Muscle of arm (tissue), 1 donor: ENCODE measurements at regions not wholly inside any gene's neighbourhood (a gene's known extent, or its start where the extent isn't known, plus 50 kb on each side); places are given as distances from the start of the nearest gene placed in this dataset.
A peak's percentile ranks its signal among the peaks of the same experiment; 100 is the strongest.

Experiments used
- DNase-seq: peaks from one replicate; pipeline ENCODE4 v3.0.0-alpha.2; 2013

DNA sequence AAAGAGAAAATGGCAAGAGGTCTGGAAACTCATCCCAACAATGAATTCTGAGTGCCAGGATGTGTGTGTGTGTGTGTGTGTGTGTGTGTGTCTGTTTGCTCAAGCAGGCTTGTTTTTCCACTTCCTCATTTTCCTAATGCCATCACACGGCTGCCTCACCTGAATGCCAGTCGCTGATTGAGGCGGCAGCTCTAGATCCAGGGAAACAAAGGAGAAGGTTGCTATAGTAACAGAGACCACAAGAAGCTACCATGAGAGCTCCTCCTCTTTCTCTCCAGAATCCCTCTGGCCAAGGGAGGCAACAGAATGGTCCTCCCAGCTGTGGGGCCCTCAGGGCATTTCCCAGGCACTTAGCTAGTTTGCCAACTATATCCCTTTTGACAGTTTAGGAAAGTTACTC lies 241.1 kb upstream of the TSHZ2 start:
- DNase-seq = no peak

DNA sequence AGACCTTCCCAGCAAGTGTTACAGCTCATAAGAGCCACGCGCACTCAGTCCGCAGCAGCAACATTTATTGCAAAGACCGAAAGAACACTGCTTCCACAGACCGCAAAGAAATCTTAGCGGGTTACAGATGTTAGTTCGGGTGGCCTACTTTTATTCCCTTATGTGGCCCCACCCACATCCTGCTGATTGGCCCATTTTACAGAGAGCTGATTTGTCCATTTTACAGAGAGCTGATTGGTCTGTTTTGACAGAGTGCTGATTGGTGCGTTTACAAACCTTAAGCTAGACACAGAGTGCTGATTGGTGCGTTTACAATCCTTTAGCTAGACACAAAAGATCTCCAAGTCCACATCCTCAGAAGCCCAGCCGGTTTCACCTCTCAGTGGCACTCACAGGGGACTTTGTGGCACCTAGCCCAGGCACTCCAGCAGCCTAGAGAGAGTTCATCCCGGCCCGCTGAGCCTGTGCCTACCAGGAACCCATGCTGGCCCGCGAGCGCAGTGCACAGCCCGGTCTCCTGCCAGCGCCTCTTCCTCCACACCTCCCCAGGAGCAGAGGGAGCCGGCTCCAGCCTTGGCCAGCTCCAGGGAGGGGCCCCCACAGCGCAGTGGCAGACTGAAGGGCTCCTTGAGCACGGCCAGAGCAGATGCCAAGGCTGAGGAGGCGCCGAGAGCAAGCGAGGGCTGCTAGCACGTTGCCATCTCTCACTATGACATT lies 244.3 kb upstream of the TSHZ2 start:
- DNase-seq = no peak

DNA sequence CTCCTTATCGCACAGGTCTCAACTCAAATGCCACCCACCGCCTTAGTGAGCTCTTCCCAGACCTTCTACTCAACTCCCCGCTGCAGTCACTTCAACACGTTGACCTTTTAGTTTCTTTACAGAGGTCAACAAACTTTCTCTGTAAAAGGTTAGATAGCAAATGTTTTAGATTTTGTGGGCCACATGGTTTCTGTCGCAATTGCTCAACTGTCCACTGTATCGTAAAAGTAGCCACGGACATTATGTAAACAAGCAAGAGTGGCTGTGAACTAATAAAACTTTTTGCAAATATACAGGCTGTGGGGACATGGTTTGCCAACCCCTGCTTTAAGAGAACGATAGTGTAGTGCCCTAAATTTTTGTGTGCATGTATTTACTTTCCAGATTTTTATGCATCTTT lies 247.6 kb upstream of the TSHZ2 start:
- DNase-seq = no peak

DNA sequence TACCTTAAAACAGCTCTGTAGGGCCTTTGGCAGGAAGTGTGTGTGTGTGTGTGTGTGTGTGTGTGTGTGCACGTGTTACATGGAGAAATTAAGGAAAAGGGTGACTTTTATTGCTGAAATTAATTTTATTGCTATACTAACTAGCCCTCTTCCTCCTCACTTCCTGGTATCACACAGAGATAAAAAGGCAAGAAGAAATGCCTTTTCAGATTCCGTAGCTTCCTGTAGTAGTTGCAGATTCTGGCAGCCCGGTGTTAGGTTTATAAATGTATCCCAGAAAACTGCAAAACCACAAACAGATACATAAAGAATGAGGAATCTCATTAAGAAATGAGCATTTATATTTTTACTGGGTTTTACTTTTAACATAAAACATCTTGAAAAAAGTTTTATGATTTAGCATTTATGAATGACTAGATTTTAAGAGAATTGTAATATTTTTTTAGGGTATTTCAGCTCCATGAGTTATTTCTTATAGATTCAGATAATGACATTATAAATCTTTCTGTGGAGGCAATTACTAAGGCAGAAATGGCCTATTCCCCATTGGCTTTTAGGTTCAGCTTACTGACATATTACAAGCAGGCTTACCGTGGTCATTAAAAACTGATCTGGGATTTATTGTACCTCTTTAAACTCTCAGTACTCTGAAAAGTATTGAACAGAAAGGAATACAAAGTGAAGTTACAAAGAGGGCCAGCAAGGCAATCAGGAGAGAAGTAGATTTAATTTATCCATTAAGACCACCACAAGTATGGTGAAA lies 249.1 kb upstream of the TSHZ2 start:
- peak; percentile 3 for DNase-seq

DNA sequence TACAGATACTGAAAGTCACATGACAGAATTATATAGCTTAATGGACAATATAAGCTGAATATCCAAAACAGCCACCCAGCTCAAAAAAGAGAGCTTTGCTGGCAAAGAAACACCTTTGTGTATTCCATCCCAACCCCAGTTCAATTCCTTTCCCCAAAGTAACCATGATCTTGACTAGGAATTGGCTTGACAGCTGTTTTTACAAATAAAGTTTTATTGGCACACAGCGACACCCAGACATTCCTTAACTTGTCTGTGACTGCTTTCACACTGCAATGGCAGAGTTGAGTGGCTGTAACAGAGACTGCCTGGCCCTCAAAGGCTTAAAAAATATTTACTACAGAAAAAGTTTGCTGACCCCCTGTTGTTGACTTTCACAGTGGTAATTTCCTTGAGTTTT lies 264.0 kb upstream of the TSHZ2 start:
- no peak for DNase-seq

DNA sequence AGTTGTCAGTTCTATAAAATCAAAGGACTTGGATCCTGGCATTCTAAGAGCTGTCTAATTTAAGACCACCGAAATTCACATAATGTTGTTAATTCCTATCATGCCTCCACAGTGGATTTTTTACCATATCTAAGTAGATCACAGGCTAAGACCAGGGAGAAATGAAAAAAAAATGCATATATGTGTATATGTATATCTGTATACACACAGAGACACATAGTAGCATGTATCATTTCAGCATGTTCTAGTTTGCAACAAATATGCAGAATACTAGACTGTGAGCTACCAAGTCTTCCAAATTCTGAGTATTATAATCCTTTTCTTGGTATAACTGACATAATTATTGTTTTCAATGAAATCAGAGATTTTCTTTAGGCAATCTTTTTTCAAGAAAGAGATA lies 267.6 kb upstream of the TSHZ2 start:
- no peak for DNase-seq

DNA sequence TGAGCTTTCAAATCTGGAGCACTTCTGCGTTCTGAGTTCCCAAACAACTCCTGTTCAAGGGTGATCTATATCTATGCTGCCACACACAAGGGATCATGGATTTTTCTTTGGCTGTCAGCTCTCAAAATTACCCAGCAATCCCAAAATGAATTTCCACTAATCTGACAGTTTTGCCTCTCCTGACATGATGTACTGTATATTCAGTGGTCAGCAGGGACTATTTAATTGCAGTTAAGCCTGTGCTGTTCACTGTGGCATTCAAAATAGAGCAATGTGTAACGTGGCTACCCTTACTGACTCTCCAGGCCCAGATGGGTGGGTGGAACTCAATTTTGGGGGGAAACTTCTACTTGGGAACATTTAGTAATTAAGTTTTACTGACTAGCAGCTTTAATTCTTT lies 283.8 kb upstream of the TSHZ2 start:
- no peak for DNase-seq

DNA sequence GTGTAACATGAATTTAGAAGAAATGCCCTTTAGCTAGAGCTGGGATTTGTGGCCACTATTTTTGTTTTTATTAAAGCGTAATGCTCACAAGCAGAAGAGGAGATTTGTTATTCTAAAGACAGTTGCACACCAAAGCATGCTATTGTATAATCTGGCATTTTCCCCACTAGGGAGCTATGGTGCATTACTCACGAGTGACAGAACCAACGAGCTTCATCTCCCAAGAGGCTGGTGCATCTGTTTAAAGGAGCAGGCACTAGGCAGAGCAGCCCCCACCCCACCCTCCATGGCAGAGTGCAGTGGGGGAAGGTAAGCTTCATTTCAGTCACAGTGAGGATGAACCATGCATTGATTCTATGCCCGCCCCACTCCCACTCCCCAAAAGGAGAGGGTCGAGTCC lies 287.3 kb upstream of the TSHZ2 start:
- no peak for DNase-seq

DNA sequence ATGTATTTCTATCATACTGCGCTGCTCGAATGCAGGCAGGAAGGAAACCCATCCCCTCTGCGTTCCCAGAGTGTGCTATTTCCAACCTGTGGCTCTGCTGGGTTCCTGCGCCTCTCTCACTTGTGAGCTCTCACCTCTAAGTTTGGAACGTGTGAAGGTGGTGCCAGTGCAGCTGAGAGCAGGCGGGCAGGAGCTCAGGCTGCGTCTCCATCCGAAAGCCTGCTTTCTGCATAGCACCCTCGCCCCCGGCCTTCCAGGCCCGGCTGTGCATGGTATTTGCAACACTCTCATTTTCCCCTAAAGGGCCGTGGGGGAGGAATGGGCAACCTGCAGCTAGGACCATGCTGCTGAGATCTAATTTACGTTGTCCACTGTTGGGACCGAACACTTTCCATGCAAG lies 288.0 kb upstream of the TSHZ2 start:
- no peak for DNase-seq

DNA sequence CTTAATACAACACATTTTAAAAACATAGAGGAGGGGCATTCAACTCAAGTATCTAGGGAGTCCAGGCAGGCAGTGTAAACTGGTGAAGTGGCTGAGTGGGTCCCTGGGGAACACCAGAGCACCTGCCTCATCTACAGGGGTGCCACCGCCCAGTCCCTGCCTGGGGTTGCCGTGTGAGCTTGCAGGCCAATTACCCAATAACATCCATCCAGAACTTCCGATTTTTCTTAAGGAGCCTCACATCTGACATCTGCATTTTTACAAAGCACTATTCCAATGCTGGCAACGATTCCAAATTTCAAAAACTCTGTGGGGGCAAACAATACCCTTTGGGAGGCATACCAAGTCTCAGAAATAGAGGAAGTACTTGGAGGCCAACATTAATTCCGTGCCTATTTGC lies 288.4 kb upstream of the TSHZ2 start:
- no peak for DNase-seq

DNA sequence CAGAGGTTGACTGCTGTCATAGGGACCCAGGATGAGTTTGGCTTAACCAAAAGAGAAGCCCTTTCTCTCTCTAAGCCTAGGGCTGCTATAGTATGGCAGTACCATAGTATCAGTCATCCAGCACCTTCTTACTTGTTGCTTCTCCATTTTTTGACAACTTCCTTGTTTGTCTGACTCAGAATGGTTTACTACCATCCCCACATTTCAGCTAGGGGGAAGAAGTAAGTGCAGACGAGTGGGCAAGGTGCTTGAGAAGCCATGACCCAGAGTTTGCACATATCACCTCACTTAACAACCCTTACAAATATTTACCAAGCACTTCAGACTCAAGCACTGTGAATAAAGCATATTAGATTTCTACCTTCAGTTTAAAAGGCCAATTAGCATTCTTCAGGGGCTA lies 289.9 kb upstream of the TSHZ2 start:
- no peak for DNase-seq

DNA sequence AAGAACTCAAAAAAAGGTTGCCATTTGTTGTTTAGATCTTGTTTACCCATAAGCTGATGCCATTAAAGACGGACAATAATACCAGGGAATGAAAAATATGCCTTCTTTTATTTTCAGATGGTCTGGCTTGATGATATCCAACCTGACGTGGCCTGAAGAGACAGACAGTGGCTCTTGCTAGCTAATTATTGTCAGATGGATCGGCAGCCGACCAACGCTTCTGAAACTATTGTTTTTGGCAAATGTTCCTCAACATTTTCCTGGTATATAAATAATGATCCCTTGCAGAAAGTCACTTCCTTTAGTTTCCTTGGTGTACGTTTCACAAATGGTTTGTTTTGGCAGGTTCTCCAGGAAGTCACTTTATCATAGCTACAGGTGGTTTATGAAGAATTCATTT lies 290.9 kb upstream of the TSHZ2 start:
- no peak for DNase-seq

DNA sequence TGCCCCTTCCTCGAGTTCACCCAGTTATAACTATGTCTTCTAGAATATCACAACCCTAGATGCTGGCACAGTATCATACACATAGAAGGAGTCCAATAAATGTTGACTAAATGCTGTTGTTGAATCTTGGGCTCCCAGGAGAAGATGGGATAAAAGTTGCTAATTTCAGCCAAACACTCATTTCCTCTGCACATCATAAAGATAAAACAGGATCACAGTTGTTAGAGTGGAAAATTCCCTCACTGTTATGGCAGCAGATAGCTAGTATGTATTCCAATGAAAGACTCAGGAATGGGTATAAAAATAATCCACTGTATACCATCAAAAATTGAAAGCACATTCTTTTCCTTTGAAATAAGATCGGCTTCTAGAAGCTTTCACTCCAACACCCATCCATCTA lies 294.9 kb upstream of the TSHZ2 start:
- no peak for DNase-seq

DNA sequence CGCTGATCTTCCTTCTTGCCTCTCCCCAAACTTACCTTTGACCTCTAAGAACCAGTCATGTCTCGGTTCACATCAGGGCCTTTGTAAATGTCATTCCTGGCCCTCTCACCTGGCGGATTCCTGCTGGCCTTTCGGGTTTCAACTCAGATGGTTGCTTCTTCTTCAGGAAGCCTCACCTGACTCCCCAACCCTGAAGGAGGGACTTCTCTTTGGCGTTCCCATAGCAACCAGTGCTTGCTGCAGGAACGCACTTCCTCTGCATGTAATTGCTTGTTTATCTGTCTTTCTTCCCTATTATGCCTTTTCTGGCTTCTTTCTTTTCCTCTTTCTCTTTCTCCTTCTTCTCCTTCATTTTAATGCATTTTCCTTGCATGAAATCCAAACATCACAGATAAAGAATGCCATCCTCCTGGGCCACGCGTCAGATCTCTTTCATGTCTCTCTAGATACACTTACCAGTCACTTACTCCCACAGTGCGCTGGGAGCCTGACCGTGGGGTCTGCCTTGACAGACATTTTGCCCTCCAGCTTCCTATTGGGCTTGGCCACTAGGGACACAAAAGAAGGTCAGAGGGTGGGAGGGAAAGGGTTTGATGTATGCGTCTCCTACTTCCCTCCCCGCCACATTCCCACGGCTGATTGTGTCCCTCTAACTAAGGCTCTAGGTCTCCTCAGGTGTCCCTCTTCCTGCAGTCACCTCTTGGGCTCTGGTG lies 295.7 kb upstream of the TSHZ2 start:
- no peak for DNase-seq

DNA sequence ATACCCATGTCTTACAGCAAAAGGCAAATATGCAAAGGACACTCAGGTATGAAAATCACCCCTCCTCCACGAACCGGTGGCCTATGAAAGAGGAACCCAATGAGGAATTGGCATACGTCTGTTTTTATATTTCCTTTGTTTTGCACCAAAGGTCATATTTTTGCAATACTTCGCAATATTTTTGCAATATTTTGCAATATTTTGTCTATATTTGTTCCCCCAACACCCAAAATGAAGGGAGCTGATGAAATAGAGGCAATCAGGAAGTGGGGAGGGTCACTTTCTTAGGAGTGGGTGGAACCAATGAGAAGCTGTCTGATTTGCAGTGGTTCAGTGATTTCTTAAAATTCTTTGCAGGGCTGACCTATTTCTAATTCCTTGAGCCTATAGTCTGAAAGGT lies 296.8 kb upstream of the TSHZ2 start:
- DNase-seq = no peak

DNA sequence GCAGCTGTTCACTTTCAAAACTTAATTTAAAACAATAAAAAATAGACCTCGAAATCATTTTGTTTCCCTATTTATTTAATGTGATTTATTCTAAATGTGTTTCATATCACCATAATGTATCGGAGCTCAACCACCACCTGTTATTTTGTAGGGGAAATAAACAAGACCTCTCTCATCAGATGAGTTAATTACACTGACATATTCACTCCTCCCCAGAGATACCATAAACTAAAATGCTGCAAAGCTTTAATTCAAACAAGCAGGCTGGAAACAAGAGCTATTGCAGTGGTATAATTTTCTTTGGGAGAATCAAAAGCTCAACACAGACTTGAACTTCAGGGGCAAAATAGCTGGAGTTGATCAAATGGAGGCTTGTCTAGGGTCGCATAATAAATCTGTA lies 303.5 kb upstream of the TSHZ2 start:
- DNase-seq = no peak

DNA sequence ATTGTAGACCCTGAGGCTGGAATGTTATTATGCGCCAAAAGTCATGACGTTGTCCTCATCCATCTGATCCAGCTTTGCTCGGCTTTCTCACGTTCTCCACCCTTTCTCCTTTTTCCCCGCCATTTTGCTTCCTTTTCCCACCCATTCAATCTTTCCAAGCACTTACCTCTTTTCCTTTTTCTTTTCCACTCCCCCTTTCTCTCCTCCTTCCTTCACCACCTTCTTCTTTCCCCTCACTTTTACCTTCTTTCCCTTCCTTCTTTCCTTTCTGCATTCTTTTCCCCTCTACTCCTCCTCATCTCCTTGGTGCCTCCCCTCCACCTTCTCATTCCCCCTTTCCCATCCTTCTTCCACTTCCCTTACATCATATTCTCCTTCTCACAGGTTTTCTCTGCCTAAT lies 304.8 kb upstream of the TSHZ2 start:
- no peak for DNase-seq

DNA sequence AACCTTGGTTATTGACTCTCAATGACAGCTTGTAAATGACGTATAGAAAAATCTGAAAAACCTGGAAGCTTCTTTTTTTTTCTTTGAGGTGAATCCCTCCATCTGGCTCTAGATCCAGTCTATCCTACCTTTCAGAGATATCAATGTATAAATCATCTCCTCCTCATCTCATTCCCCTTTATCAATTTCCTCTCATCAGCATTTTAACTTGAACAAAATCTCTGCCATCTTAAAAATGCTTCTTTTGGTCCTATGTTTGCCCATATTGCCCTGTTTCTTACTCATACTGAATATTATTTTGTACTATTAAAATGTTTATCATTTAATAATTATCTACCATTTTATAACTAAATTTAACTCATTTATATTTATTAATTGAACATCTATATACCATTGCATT lies 306.7 kb upstream of the TSHZ2 start:
- DNase-seq = no peak

DNA sequence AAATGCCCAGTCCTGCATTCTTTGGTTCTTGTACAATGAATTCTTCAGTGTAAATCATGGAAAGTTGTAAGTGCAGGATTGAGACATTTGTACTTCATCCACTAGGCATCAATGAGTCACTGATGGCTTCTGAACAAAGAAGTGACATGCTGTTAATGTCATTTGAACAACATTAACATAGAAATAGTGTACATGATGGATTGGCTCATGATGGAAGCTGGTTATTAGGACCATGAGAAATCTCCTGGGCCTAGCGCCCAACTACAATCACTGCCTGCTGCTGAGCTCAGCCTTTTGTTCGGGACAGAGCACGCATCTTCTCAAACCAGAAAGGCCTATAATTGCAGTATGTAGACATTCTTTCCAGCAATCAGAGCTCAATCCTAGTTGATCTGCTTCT lies 316.8 kb upstream of the TSHZ2 start:
- no peak for DNase-seq

DNA sequence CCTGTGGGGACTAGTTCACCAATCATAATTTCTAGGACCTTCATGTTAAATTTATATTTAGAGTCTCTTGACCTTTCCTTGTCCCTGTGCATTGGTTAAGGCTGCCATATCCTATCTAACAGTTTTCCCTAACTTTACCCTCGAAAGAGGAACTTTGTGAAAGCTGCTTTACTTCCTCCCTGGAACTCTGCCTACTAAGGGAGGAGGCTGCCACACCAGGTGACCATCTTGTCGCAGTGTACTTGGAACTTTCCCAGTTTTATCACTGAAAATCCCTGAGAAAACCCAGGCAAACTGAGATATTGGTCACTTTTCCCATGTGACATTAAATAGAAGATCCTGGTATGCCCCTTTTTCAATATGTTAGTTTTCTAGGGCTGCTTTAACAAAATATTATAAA lies 317.6 kb upstream of the TSHZ2 start:
- DNase-seq = no peak

DNA sequence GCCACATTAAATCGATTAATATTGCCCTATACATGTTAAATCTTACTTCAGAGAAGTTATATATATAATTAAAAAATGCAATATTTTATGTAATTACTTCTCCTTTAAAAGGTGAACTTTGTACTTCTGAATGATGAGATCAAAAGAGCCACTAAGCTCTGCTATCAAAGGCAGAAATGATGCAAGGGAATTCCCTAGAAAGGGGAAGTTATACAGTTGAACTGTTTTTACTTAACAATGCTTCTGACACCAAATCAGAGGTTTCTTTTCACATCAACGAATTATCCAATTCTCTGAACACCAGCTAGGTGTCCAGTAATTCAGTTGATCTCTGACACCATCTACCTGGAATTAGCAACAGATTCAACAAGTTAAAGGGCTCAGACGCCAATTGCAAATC lies 319.9 kb upstream of the TSHZ2 start:
- no peak for DNase-seq

DNA sequence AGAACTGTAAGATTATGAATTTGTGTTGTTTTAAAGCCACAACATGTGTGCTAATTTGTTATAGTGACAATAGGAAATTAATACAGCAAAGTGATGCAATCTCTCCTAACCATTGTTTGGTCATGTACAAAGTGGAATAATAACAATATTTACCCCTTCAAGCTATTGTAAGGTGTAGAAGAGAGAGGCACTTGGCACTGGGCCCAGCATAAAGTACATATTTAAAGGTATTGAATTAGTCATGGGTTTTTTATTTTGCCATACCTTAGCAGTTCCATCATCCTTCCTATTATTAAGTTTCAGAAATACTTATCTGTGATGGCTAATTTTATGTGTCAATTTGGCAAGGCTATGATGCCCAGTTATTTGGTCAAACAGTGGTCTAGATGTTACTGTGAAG lies 322.4 kb upstream of the TSHZ2 start:
- no peak for DNase-seq

DNA sequence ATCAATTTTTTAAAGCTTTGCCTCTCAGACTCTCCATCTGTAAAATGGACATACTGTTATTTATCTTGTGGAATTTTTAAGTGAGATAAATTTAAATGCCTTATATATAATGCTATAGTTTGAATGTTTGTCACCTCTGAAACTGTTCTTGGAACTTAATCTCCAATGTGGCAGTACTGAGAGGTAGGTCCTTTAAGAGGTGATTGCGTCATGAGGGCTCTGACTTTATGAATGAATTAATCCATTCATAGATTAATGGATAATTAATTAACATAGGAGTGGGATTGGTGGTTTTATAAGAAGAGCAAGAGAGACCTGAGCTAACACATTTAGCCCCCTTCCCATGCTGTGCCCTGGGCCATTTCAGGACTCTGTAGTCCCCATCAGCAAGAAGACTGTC lies 326.3 kb upstream of the TSHZ2 start:
- no peak for DNase-seq
